ENCODE measurements at regions not wholly inside any gene's neighbourhood (a gene's known extent, or its start where the extent isn't known, plus 50 kb on each side); places are given as distances from the start of the nearest gene placed in this dataset.

DNA sequence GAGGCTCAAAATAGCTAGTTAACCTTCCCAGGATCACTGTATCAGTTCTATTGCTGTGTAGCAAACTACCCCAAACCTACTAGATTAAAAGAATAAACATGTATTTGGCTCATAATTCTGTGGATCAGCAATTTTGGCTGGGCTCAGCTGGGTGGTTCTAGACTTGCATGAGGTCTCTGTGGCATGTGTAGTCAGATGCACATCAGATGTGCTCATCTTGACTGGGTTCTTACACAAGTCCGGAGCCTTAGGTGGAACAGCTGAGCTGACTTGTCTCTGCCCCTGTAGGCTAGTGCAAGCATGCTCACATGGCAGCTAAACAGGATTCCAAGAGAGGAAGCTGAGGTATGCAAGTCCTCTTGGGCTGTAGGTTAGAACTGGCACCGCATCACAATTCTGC, 137.7 kb upstream of the PRNP start:
- Histone ChIP-seq H3K27me3 (replicated peaks; ENCODE audit: insufficient read depth) (no peaks in the 10 kb centered on the region), H3K27ac (no peak overlapping the region), H3K4me3 (no peak overlapping the region), H3K36me3 (no peaks in the 10 kb centered on the region), H3K4me1 (ENCODE audit: control insufficient read depth in 1 of 2, low read depth in 2 of 2) (no peaks in the 10 kb centered on the region), H3K9me3 (no peaks in the 10 kb centered on the region)
- ATAC-seq (ENCODE audit: insufficient number of reproducible peaks, low FRiP score, low read depth) (no peak), DNase-seq (ENCODE audit: low spot score) (no peak)
- TF ChIP-seq, protein P1, sequence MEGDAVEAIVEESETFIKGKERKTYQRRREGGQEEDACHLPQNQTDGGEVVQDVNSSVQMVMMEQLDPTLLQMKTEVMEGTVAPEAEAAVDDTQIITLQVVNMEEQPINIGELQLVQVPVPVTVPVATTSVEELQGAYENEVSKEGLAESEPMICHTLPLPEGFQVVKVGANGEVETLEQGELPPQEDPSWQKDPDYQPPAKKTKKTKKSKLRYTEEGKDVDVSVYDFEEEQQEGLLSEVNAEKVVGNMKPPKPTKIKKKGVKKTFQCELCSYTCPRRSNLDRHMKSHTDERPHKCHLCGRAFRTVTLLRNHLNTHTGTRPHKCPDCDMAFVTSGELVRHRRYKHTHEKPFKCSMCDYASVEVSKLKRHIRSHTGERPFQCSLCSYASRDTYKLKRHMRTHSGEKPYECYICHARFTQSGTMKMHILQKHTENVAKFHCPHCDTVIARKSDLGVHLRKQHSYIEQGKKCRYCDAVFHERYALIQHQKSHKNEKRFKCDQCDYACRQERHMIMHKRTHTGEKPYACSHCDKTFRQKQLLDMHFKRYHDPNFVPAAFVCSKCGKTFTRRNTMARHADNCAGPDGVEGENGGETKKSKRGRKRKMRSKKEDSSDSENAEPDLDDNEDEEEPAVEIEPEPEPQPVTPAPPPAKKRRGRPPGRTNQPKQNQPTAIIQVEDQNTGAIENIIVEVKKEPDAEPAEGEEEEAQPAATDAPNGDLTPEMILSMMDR (IDR thresholded peaks at IDR 0.05): no peak

GRCh38 chr20:4546786-4547185, 139.5 kb upstream of the PRNP start:
- ATAC-seq (ENCODE audit: insufficient number of reproducible peaks, low FRiP score, low read depth) (no peak), DNase-seq (ENCODE audit: low spot score) (no peak)
- no peaks in the 10 kb centered on the region for H3K36me3 ChIP-seq
- H3K4me1 ChIP-seq (ENCODE audit: control insufficient read depth in 1 of 2, low read depth in 2 of 2): no peaks in the 10 kb centered on the region
- H3K27ac ChIP-seq: no peak overlapping the region
- H3K9me3 ChIP-seq: no peaks in the 10 kb centered on the region
- no peaks in the 10 kb centered on the region for H3K27me3 ChIP-seq (replicated peaks; ENCODE audit: insufficient read depth)
- no peak overlapping the region for H3K4me3 ChIP-seq
- TF ChIP-seq, protein P1 (IDR thresholded peaks at IDR 0.05): no peak

DNA sequence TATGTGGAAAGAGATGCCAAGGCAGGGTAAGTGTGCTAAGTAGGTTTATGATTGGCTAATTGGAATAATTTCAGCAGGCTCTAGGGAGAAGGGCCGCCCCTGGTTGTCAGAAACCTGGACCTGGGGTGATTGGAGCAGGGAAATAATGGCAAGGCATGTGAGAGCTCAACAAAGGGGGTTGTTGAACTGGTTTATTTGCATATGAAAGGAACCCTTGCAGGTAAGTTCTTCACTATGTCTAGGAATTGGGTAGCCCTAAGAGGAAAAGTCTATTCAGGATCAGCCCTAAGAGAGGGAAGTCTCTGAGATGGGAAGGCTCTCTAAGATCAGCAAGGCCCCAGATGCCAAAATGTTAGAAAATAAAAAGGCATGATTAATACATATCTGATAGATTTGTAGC, 139.9 kb upstream of the PRNP start:
- no peak for DNase-seq (ENCODE audit: low spot score)
- H3K27ac ChIP-seq: no peak overlapping the region
- H3K4me1 ChIP-seq (ENCODE audit: control insufficient read depth in 1 of 2, low read depth in 2 of 2): no peaks in the 10 kb centered on the region
- H3K4me3 ChIP-seq: no peak overlapping the region
- H3K36me3 ChIP-seq: no peaks in the 10 kb centered on the region
- H3K9me3 ChIP-seq: no peaks in the 10 kb centered on the region
- ATAC-seq (ENCODE audit: insufficient number of reproducible peaks, low FRiP score, low read depth): no peak
- no peaks in the 10 kb centered on the region for H3K27me3 ChIP-seq (replicated peaks; ENCODE audit: insufficient read depth)
- TF ChIP-seq, protein P1 (IDR thresholded peaks at IDR 0.05): no peak

DNA sequence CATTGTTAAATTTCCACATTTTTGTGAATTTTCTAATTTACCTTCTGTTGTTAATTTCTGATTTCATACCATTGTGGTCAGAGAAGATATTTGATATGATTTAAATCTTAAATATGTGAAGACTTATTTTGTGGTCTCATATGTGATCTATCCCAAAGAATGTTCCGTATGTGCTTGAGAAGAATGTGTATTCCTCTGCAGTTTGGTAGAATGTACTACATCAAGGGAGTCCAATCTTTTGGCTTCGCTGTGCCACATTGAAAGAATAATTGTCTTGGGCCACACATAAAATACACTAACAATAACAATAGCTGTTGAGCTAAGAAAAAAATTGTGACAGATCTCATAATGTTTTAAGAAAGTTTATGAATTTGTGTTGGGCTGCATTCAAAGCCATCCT, 140.7 kb upstream of the PRNP start:
- Histone ChIP-seq H3K9me3 (no peaks in the 10 kb centered on the region), H3K27ac (no peak overlapping the region), H3K36me3 (no peaks in the 10 kb centered on the region), H3K4me1 (ENCODE audit: control insufficient read depth in 1 of 2, low read depth in 2 of 2) (no peaks in the 10 kb centered on the region), H3K4me3 (no peak overlapping the region), H3K27me3 (replicated peaks; ENCODE audit: insufficient read depth) (no peaks in the 10 kb centered on the region)
- TF ChIP-seq, protein P1 (IDR thresholded peaks at IDR 0.05): no peak
- DNase-seq (ENCODE audit: low spot score) (no peak), ATAC-seq (ENCODE audit: insufficient number of reproducible peaks, low FRiP score, low read depth) (no peak)

GRCh38 chr20:4544765-4545164, 141.5 kb upstream of the PRNP start:
- TF ChIP-seq, protein P1 (IDR thresholded peaks at IDR 0.05): no peak
- no peak for ATAC-seq (ENCODE audit: insufficient number of reproducible peaks, low FRiP score, low read depth)
- no peak for DNase-seq (ENCODE audit: low spot score)

More at GRCh38 chr20:4544765-4545164, 141.5 kb upstream of the PRNP start:
- no peaks in the 10 kb centered on the region for H3K27me3 ChIP-seq (replicated peaks; ENCODE audit: insufficient read depth)
- H3K9me3 ChIP-seq: no peaks in the 10 kb centered on the region
- H3K4me3 ChIP-seq: no peak overlapping the region
- no peaks in the 10 kb centered on the region for H3K4me1 ChIP-seq (ENCODE audit: control insufficient read depth in 1 of 2, low read depth in 2 of 2)
- no peaks in the 10 kb centered on the region for H3K36me3 ChIP-seq
- no peak overlapping the region for H3K27ac ChIP-seq

All from thoracic aorta (tissue), 2 donors.